Subcutaneous abdominal adipose tissue (tissue), 5 donors: ENCODE measurements at regions not wholly inside any gene's neighbourhood (a gene's known extent, or its start where the extent isn't known, plus 50 kb on each side); places are given as distances from the start of the nearest gene placed in this dataset.

Experiments used
- H3K27ac ChIP-seq: one replicate; pipeline ENCODE4 v1.7.0; 2013; ENCODE audit warnings: low read depth, mild to moderate bottlenecking, inconsistent platforms, low read length, moderate library complexity
- H3K27me3 ChIP-seq, 5 donors: one replicate each; pipeline ENCODE4 v1.7.0; 2013; ENCODE audit warnings: low read length in 5 of 5, inconsistent platforms in 1 of 5; ENCODE audit not compliant: control insufficient read depth in 5 of 5, insufficient read depth in 4 of 5
- H3K36me3 ChIP-seq, 5 donors: one replicate each; pipeline ENCODE4 v1.7.0; 2013; ENCODE audit warnings: low read length in 5 of 5; ENCODE audit not compliant: control insufficient read depth in 5 of 5, insufficient read depth in 5 of 5
- H3K4me1 ChIP-seq, 5 donors: one replicate each; pipeline ENCODE4 v1.7.0; 2013; ENCODE audit warnings: low read length in 5 of 5, mild to moderate bottlenecking in 3 of 5, moderate library complexity in 1 of 5; ENCODE audit not compliant: control insufficient read depth in 5 of 5, insufficient read depth in 5 of 5
- H3K4me3 ChIP-seq, 5 donors: one replicate each; pipeline ENCODE4 v1.7.0; 2013; ENCODE audit warnings: low read length in 5 of 5, low read depth in 1 of 5
- H3K9ac ChIP-seq, 5 donors: one replicate each; pipeline ENCODE4 v1.7.0; 2013; ENCODE audit warnings: low read length in 5 of 5, mild to moderate bottlenecking in 4 of 5, moderate library complexity in 3 of 5
- H3K9me3 ChIP-seq, 5 donors: one replicate each; pipeline ENCODE4 v1.7.0; 2013; ENCODE audit warnings: low read length in 5 of 5; ENCODE audit not compliant: control insufficient read depth in 5 of 5
- donor health status: healthy.
- donor health status: healthy.
- donor health status: healthy.
- donor health status: healthy.
- donor health status: healthy.

- Histone ChIP-seq H3K27ac (no peak overlapping the region), H3K27me3 (no peaks in the 10 kb centered on the region), H3K4me3 (no peak overlapping the region), H3K4me1 (no peaks in the 10 kb centered on the region), H3K9me3 (no peaks in the 10 kb centered on the region), H3K36me3 (no peaks in the 10 kb centered on the region), H3K9ac (no peak overlapping the region)
Measured at GRCh38 chr10:105509517-105509916, 868.4 kb downstream of the SORCS3 start.

GRCh38 chr10:105506262-105506661 is 865.2 kb downstream of the SORCS3 start:
- Histone ChIP-seq H3K27me3 (no peaks in the 10 kb centered on the region), H3K36me3 (no peaks in the 10 kb centered on the region), H3K27ac (no peak overlapping the region), H3K4me1 (no peaks in the 10 kb centered on the region), H3K9ac (no peak overlapping the region), H3K9me3 (no peaks in the 10 kb centered on the region), H3K4me3 (no peak overlapping the region)

GRCh38 chr10:105503714-105504113 is 862.6 kb downstream of the SORCS3 start:
- Histone ChIP-seq H3K4me1 (no peaks in the 10 kb centered on the region), H3K27ac (no peak overlapping the region), H3K27me3 (no peaks in the 10 kb centered on the region), H3K36me3 (no peaks in the 10 kb centered on the region), H3K9ac (no peak overlapping the region), H3K9me3 (no peaks in the 10 kb centered on the region), H3K4me3 (no peak overlapping the region)

- Histone ChIP-seq H3K27ac (no peak overlapping the region), H3K36me3 (no peaks in the 10 kb centered on the region), H3K27me3 (no peaks in the 10 kb centered on the region), H3K9ac (no peak overlapping the region), H3K4me3 (no peak overlapping the region), H3K9me3 (no peaks in the 10 kb centered on the region), H3K4me1 (no peaks in the 10 kb centered on the region)
Measured at GRCh38 chr10:105502058-105502457, 861.0 kb downstream of the SORCS3 start.

- Histone ChIP-seq H3K4me1 (no peaks in the 10 kb centered on the region), H3K4me3 (no peak overlapping the region), H3K27me3 (no peaks in the 10 kb centered on the region), H3K27ac (no peak overlapping the region), H3K36me3 (no peaks in the 10 kb centered on the region), H3K9ac (no peak overlapping the region), H3K9me3 (no peaks in the 10 kb centered on the region)
Measured at GRCh38 chr10:105494944-105495343, 853.9 kb downstream of the SORCS3 start.

- no peak overlapping the region for H3K9ac ChIP-seq
- H3K4me1 ChIP-seq = no peaks in the 10 kb centered on the region
- no peak overlapping the region for H3K27ac ChIP-seq
- no peaks in the 10 kb centered on the region for H3K9me3 ChIP-seq
- no peak overlapping the region for H3K4me3 ChIP-seq
- no peaks in the 10 kb centered on the region for H3K36me3 ChIP-seq
- H3K27me3 ChIP-seq = no peaks in the 10 kb centered on the region
Measured at GRCh38 chr10:105494303-105494702, 853.2 kb downstream of the SORCS3 start.

- no peaks in the 10 kb centered on the region for H3K4me1 ChIP-seq
- no peak overlapping the region for H3K9ac ChIP-seq
- no peaks in the 10 kb centered on the region for H3K36me3 ChIP-seq
- H3K9me3 ChIP-seq = peaks cover 0 to 4% (median 0%) of the 10 kb centered on the region in 5 donors
- H3K4me3 ChIP-seq = no peak overlapping the region
- H3K27me3 ChIP-seq = no peaks in the 10 kb centered on the region
- no peak overlapping the region for H3K27ac ChIP-seq
Measured at GRCh38 chr10:105473170-105473569, 832.1 kb downstream of the SORCS3 start.

- Histone ChIP-seq H3K27ac (no peak overlapping the region), H3K9me3 (no peaks in the 10 kb centered on the region), H3K27me3 (no peaks in the 10 kb centered on the region), H3K36me3 (no peaks in the 10 kb centered on the region), H3K4me3 (no peak overlapping the region), H3K4me1 (no peaks in the 10 kb centered on the region), H3K9ac (no peak overlapping the region)
Measured at GRCh38 chr10:105468759-105469158, 827.7 kb downstream of the SORCS3 start.

GRCh38 chr10:105466521-105466920 is 825.4 kb downstream of the SORCS3 start:
- Histone ChIP-seq H3K9ac (no peak overlapping the region), H3K4me1 (no peaks in the 10 kb centered on the region), H3K9me3 (peaks cover 0 to 7% (median 3%) of the 10 kb centered on the region in 5 donors), H3K4me3 (no peak overlapping the region), H3K27me3 (no peaks in the 10 kb centered on the region), H3K27ac (no peak overlapping the region), H3K36me3 (no peaks in the 10 kb centered on the region)

- Histone ChIP-seq H3K27me3 (no peaks in the 10 kb centered on the region), H3K4me3 (no peak overlapping the region), H3K9ac (no peak overlapping the region), H3K4me1 (no peaks in the 10 kb centered on the region), H3K36me3 (no peaks in the 10 kb centered on the region), H3K27ac (no peak overlapping the region), H3K9me3 (no peaks in the 10 kb centered on the region)
Measured at GRCh38 chr10:105434970-105435369, 793.9 kb downstream of the SORCS3 start.

- Histone ChIP-seq H3K27me3 (no peaks in the 10 kb centered on the region), H3K4me3 (no peak overlapping the region), H3K9ac (no peak overlapping the region), H3K9me3 (peaks cover 0 to 4% (median 0%) of the 10 kb centered on the region in 5 donors), H3K36me3 (no peaks in the 10 kb centered on the region), H3K4me1 (no peaks in the 10 kb centered on the region), H3K27ac (no peak overlapping the region)
Measured at GRCh38 chr10:105413997-105414396, 772.9 kb downstream of the SORCS3 start.
